WTC11 (cell line): ENCODE measurements at regions not wholly inside any gene's neighbourhood (a gene's known extent, or its start where the extent isn't known, plus 50 kb on each side); places are given as distances from the start of the nearest gene placed in this dataset.

Experiments used
- ATAC-seq: fragments of 200-7000 bp; cut with Tn5 transposase; 2 replicates; pipeline ENCODE4 v1.10.0; 2021; ENCODE audit warnings: mild to moderate bottlenecking, moderate library complexity
- CTCF ChIA-PET: fragments of 300-600 bp; sonication (Branson Sonifier 250); formaldehyde crosslinking; loops from one replicate; lab custom pipeline; 2021; ENCODE audit warnings: antibody characterized with exemption; lab: Charles Lee
- POLR2A ChIA-PET: fragments of 350-600 bp; sonication (Branson Sonifier 250); formaldehyde crosslinking; loops from one replicate; lab custom pipeline; 2021; ENCODE audit warnings: antibody characterized with exemption; lab: Charles Lee
- DNase-seq: peaks from one replicate; pipeline ENCODE4 v3.0.0; 2021; ENCODE audit warnings: low spot score
- H3K27ac Mint-ChIP-seq: 2 replicates; pipeline ENCODE4 v1.8.0; 2021; ENCODE audit warnings: mixed read lengths
- H3K27me3 Mint-ChIP-seq: 2 replicates; pipeline ENCODE4 v1.8.0; 2021; ENCODE audit warnings: low read depth, mild to moderate bottlenecking, moderate library complexity, mixed read lengths
- H3K36me3 Mint-ChIP-seq: 2 replicates; pipeline ENCODE4 v1.8.0; 2021; ENCODE audit warnings: mixed read lengths
- H3K4me1 Mint-ChIP-seq: 2 replicates; pipeline ENCODE4 v1.8.0; 2022; ENCODE audit warnings: mixed read lengths
- H3K4me3 Mint-ChIP-seq: 2 replicates; pipeline ENCODE4 v1.8.0; 2021; ENCODE audit warnings: mild to moderate bottlenecking, moderate library complexity, mixed read lengths
- H3K9me3 Mint-ChIP-seq: 2 replicates; pipeline ENCODE4 v1.8.0; 2021; ENCODE audit warnings: mixed read lengths
- ARID4B ChIP-seq: sonication (generic); formaldehyde crosslinking; IDR thresholded peaks from 2 replicates; pipeline ENCODE4 v1.8.0; 2023; ENCODE audit warnings: missing genetic modification reagents, mild to moderate bottlenecking, borderline replicate concordance
- CDX4 ChIP-seq: fragments of 250-450 bp; sonication (Bioruptor Pico); IDR thresholded peaks from 2 replicates; pipeline ENCODE4 v1.9.0; 2021; ENCODE audit warnings: moderate library complexity, mild to moderate bottlenecking, inconsistent platforms, borderline replicate concordance
- ESRRA ChIP-seq: sonication (generic); formaldehyde crosslinking; IDR thresholded peaks from 2 replicates; pipeline ENCODE4 v1.8.1; 2022; ENCODE audit warnings: mild to moderate bottlenecking, missing genetic modification reagents, borderline replicate concordance
- FOXK1 ChIP-seq: sonication (generic); formaldehyde crosslinking; IDR thresholded peaks from 2 replicates; pipeline ENCODE4 v1.8.0; 2022; ENCODE audit warnings: mild to moderate bottlenecking, moderate library complexity, missing genetic modification reagents
- GTF2I ChIP-seq: fragments of 250-450 bp; sonication (Bioruptor Pico); conservative IDR thresholded peaks from 2 replicates; pipeline ENCODE4 v1.4.0; 2021; ENCODE audit warnings: mild to moderate bottlenecking
- NR1H2 ChIP-seq: sonication (generic); formaldehyde crosslinking; IDR thresholded peaks from 2 replicates; pipeline ENCODE4 v1.9.0; 2021; ENCODE audit warnings: mild to moderate bottlenecking, moderate library complexity, missing genetic modification reagents
- OVOL2 ChIP-seq: fragments of 250-450 bp; sonication (Bioruptor Pico); IDR thresholded peaks from 2 replicates; pipeline ENCODE4 v1.9.0; 2021; ENCODE audit warnings: mild to moderate bottlenecking, borderline replicate concordance
- SMAD4 ChIP-seq: sonication (generic); formaldehyde crosslinking; IDR thresholded peaks from 2 replicates; pipeline ENCODE4 v1.8.0; 2022; ENCODE audit warnings: mild to moderate bottlenecking, missing genetic modification reagents
- USF1 ChIP-seq: sonication (generic); formaldehyde crosslinking; IDR thresholded peaks from 2 replicates; pipeline ENCODE4 v1.8.0; 2022; ENCODE audit warnings: mild to moderate bottlenecking, missing genetic modification reagents
- ZNF423 ChIP-seq: fragments of 250-450 bp; sonication (Bioruptor Pico); IDR thresholded peaks from 2 replicates; pipeline ENCODE4 v2.1.2; 2022; ENCODE audit warnings: mild to moderate bottlenecking, moderate library complexity
- ZNF532 ChIP-seq: fragments of 250-450 bp; sonication (Bioruptor Pico); IDR thresholded peaks from 2 replicates; pipeline ENCODE4 v1.9.0; 2021; ENCODE audit warnings: mild to moderate bottlenecking, borderline replicate concordance
- TF ChIP-seq, protein P1 (sequence below): fragments of 200-600 bp; IDR thresholded peaks from 2 replicates; pipeline ENCODE4 v1.8.0; 2022; ENCODE audit warnings: antibody characterized with exemption
- TF ChIP-seq, protein P2 (sequence below): sonication (generic); formaldehyde crosslinking; IDR thresholded peaks from 2 replicates; pipeline ENCODE4 v1.8.1; 2022; ENCODE audit warnings: mild to moderate bottlenecking, moderate library complexity, missing genetic modification reagents

GRCh38 chr9:28934111-28934510 lies 1360.8 kb upstream of the C9orf72 start:
- H3K36me3 Mint-ChIP-seq, result no peaks in the 10 kb centered on the region
- no peak for ATAC-seq
- H3K4me3 Mint-ChIP-seq, result no peak overlapping the region
- no peak for DNase-seq
- TF ChIP-seq SMAD4 (no peak), ZNF532 (CRISPR knock-in tag) (no peak), ZNF423 (CRISPR knock-in tag) (no peak), OVOL2 (CRISPR knock-in tag) (no peak)
- TF ChIP-seq, protein P1, sequence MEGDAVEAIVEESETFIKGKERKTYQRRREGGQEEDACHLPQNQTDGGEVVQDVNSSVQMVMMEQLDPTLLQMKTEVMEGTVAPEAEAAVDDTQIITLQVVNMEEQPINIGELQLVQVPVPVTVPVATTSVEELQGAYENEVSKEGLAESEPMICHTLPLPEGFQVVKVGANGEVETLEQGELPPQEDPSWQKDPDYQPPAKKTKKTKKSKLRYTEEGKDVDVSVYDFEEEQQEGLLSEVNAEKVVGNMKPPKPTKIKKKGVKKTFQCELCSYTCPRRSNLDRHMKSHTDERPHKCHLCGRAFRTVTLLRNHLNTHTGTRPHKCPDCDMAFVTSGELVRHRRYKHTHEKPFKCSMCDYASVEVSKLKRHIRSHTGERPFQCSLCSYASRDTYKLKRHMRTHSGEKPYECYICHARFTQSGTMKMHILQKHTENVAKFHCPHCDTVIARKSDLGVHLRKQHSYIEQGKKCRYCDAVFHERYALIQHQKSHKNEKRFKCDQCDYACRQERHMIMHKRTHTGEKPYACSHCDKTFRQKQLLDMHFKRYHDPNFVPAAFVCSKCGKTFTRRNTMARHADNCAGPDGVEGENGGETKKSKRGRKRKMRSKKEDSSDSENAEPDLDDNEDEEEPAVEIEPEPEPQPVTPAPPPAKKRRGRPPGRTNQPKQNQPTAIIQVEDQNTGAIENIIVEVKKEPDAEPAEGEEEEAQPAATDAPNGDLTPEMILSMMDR, result no peak
- CTCF ChIA-PET, result no interaction called here
- no peaks in the 10 kb centered on the region; the same call in 1 of the 2 replicates for H3K27me3 Mint-ChIP-seq
- H3K27ac Mint-ChIP-seq, result no peak overlapping the region
- POLR2A ChIA-PET, result interaction anchor here (0.6 kb wide), 1 partner anchor 45 kb away, joined by 3 read pairs; no protein-coding TSS in a partner anchor
- no peaks in the 10 kb centered on the region for H3K9me3 Mint-ChIP-seq
- H3K4me1 Mint-ChIP-seq, result peaks cover 43% of the 10 kb centered on the region

DNA sequence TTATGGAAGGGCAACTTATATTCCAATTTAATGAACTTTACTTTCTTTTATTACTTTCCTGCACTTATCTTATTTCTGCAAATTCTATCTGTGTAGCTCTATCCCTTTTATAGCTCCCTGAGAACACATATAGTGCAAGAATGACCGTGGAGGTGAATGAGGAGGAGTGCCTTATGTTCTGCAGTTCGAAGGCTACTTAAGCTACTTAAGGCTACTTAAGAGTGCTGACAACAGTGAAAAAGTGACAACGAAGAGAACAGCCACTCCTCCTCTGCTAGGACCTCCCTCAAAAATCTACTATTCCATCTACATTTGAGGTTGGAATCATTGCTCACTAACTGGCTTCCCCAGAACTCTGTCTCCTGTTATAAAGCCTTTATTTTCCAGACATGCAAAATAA lies 1365.7 kb upstream of the C9orf72 start:
- POLR2A ChIA-PET, result no interaction called here
- Mint-ChIP-seq H3K4me3 (no peak overlapping the region), H3K36me3 (no peaks in the 10 kb centered on the region), H3K9me3 (no peaks in the 10 kb centered on the region), H3K4me1 (peaks cover 58% of the 10 kb centered on the region), H3K27me3 (no peaks in the 10 kb centered on the region), H3K27ac (no peak overlapping the region)
- DNase-seq, result no peak
- no peak for ATAC-seq
- CTCF ChIA-PET, result no interaction called here
- TF ChIP-seq CDX4 (CRISPR knock-in tag) (no peak), ARID4B (CRISPR knock-in tag) (no peak), GTF2I (no peak), NR1H2 (no peak), ZNF423 (CRISPR knock-in tag) (no peak), ZNF532 (CRISPR knock-in tag) (no peak), FOXK1 (CRISPR knock-in tag) (no peak), USF1 (CRISPR knock-in tag) (no peak), ESRRA (CRISPR knock-in tag) (no peak)
- TF ChIP-seq, protein P2, sequence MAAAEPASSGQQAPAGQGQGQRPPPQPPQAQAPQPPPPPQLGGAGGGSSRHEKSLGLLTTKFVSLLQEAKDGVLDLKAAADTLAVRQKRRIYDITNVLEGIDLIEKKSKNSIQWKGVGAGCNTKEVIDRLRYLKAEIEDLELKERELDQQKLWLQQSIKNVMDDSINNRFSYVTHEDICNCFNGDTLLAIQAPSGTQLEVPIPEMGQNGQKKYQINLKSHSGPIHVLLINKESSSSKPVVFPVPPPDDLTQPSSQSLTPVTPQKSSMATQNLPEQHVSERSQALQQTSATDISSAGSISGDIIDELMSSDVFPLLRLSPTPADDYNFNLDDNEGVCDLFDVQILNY, result no peak
